ENCODE measurements at regions not wholly inside any gene's neighbourhood (a gene's known extent, or its start where the extent isn't known, plus 50 kb on each side); places are given as distances from the start of the nearest gene placed in this dataset.

DNA sequence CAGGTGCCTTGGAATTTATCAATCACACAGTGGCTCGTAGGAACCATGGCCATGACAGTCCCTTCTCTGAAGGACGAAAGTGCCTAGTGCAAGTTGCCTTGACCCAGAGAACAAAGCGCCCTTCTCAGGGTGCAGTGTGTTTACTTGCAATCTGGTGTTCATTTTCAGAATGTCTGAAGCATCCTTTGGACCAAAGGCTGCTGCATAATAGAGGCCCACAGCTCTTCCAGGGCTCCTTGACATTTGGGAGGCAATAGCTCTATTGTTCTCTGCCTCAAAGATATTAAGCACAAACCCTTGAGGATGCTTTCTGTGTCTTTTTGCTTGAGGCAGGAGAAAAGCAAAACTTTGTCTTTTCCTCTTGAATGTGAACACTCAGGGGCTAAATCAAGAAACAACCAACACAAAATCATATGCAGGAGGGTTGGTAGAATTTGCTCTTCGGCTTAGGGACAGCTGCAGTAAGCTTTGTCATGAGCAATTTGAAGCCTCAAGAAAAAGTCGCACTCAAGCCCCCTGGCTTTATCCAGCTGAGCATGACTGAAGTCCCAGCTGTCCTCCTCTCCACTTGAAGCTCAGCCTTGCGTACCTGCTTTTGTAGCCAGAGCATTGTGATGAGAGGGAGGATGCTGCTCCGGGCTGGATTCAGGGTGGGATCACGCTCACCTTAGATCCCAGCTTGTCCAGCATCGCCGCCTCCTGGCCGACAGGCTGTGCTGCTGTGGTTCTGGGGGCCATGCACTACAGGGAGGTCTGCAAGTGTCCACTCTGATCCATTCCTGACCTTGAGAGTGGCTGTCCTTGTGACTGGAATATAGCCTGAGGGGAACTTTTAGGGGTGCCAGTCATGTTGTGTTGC, 495.4 kb downstream of the CDH26 start:
- no peak for DNase-seq

DNA sequence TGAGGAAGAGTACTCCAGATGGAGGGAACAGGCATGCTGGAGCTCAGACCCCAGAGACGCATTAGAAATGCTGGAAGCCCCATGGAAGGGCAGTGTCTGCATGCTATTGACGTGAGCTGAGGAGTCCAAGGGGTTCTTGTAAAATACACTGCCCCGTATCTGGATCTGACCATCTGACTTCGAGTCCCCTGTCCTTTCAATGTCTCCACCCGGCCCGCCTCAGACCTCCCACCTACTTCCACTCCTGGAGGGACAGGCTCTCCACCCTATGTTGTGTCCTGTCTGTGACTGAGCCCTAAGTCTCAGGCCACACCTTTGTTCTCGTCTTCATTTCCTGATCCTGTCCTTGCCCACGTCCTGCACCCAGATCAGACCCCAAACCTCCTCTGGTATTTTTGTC, 496.3 kb downstream of the CDH26 start:
- no peak for DNase-seq

GRCh38 chr20:60455272-60455671, 497.0 kb downstream of the CDH26 start:
- DNase-seq: no peak

GRCh38 chr20:60459212-60459611, 501.0 kb downstream of the CDH26 start:
- no peak for DNase-seq

DNA sequence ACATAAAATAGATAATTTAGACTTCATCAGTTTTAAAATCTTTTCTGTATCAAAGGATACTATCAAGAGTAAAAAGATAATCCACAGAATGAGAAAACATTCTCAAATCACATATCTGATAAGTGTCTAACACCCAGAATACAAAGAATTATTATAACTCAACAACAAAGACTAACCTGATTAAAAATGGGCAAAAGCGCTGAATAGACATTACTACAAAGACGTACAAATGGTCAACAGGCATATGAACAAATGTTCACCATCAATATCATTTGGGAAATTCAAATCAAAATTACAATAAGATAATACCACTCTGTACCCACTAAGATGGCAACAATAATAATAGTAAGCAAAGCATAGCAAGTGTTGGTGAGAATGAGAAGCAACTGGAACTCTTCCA, 503.8 kb downstream of the CDH26 start:
- DNase-seq: no peak

DNA sequence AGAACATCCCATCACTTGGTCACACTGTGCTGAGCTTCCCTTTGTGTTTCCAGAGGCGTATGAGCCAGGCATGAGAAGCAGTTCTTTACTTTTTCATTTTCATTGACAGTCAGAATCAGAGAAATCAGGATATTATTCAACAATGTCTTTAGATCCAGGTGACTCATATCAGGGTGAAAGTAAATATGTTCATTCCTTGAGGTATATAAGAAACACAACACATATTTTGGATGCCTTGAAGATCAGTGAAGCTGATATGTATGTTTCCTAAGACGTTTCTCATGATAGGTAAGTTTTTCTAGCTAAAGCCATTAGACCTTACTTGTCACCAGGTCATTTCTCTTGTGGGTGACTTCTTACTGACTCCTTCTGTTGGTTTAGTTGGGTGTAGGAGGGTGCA, 505.6 kb downstream of the CDH26 start:
- DNase-seq: no peak

DNA sequence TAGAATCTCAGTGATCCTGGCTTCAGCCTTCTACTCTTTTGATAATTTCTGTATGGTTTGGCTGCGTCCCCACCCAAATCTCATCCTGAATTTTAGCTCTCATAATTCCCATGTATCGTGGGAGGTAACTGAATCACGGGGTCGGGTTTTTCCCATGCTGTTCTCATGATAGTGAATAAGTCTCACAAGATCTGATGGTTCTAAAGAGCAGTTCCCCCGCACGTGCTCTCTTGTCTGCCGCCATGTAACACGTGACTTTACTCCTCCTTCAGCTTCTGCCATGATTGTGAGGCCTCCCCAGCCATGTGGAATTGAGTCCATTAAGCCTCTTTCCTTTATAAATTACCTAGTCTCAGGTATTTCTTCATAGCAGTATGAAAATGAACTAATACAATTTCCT, 507.2 kb downstream of the CDH26 start:
- DNase-seq: no peak

DNA sequence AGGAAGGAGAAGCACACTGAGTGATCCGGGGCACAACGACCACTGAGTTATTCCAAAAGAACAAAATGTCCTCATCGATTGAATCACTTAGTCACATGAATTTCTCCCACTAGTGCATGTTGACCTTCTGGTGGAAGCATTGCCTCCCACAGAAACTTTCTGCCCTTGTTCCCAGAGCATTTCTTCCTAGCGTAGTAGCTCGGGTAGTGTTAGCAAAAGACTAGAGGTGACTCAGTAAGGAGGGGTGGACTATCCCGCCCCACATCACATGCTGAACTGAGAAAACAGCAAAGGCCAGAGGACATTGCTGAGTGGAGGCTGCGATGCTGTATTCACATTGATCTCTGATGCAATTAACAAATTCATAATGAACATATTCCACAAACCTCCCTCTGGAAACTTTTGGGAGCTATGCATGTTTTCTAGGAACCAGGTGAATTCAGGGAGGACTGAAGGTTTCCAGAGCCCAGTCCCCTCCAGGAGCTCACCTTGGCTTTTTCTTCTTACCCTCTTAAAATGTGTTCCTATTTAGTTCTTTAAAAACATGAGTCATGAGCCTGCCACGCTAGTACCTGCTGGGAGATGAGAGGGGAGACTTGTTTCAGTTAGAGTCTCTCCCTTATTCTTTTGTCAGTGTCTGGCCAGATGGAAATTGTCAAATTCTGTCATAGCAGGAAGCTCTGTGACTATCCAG, 507.9 kb downstream of the CDH26 start:
- DNase-seq: no peak

DNA sequence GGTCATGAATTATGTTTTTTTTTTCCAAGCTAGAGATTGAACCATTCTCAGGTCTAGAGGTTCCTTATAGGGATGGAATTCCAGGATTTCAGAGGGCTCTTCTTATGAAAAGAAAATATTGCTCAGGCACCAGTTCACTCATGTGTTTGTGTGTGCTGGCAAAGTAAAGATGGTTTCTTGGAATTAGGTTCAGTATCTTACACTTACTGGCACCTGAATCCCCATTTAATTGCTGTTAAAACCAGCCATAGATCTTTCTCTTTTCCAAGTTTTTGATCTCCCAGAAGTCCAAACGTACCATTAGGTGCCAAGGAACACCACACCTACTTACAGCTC, 508.4 kb downstream of the CDH26 start:
- no peak for DNase-seq

- DNase-seq: no peak
Observed at GRCh38 chr20:60467078-60467477, 508.9 kb downstream of the CDH26 start.

GRCh38 chr20:60467771-60468170, 509.5 kb downstream of the CDH26 start:
- DNase-seq: no peak

DNA sequence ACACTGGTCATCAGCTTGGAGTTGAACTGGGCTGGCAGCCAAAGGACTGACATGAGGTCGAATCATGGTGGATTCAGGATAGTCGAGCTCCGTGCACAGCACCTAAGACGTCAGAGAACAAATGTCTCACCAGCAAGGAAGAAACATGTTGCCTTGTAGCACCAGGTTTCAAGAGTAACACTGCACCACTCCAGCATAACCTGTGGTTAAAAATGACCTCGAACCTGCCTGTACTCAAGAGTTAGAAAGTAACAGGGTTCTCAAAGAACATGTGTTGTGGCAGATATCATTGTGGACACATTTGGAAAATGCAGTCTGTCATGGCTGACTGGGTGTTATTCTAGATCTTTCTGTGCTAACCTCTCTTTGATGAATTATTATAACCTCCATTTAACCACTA, 511.6 kb downstream of the CDH26 start:
- DNase-seq: no peak

- DNase-seq: no peak
Observed at GRCh38 chr20:60470366-60470765, 512.1 kb downstream of the CDH26 start.

- no peak for DNase-seq
Observed at GRCh38 chr20:60473211-60473610, 515.0 kb downstream of the CDH26 start.

DNA sequence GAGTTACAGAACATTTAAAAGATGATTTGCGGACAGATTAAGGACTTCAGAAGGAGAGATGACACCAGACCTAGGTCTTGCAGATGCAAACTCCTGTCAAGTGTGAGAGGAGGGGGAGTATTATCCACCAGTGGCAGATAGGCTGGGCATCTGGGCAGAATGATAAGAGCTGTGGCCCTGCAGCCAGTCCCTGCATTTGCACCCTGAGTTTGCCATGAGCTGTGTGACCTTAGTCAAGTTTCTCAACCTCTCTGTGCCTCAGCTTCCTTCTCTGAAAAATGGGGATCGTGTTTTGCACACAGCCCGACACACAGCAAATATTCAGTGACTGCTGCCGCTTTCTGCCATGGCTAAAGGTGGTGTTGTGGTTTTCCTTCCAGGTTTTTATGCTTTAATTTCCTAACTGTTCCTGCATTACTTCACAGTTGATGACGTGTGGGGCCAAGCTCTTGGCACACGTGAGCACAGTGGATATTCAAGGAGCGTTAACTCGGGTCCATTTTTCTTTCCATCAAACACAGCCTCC, 516.2 kb downstream of the CDH26 start:
- no peak for DNase-seq

GRCh38 chr20:60476045-60476444, 517.8 kb downstream of the CDH26 start:
- no peak for DNase-seq

- DNase-seq: peak; percentile 20
Observed at GRCh38 chr20:60477958-60478357, 519.7 kb downstream of the CDH26 start.

DNA sequence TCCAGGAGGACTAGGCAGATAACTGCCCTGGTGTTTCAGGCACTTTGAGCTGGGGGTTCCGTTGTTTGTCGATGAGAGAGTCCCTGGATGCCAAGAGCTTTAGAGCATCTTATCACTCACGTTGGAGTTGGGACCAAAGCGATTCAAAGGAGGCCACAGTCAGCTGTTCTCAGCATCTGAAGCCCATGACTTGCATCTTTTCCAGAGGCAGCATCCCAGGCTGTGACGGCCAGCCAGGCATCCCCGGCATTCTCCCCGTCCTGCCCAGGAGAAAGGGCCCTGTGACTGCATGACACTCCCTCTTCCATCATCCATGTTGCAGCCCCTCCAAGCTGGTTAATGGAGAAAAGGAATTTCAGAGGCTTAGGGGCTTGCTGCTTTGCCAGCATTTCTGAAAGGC, 520.3 kb downstream of the CDH26 start:
- DNase-seq: no peak

DNA sequence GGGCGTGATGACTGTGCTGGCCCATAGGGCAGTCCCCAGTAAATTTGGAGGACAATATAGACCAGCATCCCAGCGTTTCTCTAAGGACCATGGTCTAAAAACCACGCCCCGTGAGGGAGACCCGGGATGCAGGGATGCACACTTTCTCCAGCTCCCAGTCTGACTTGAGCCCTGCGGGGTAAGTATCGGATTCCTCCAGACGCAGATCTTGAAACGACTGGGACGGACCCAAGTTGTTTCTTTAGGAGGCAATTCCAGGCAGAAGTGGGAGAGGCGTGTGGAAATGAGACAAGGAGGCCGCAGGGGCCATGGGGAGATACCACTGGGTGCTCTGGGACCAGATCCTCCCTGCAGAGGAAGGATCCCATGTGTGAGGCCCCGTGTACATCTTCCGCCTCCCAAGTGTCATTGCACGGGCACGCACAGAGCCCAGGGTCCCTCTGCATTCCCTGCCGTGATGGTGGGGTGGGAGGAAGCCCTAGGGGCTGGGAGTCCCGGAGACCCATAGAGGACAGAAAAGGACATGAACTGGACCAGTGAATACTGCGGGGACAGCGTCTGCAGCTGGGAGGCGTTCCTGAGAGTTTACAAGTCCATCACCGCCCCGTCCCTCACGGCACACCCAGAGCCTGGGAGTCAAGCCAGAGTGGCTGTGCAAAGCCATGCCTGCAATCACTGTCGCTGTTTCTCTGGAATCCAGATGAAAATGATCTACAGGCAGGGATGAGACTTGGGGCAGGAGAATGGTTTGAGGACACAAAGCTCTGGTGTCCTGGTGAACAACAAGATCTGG, 522.9 kb downstream of the CDH26 start:
- no peak for DNase-seq

DNA sequence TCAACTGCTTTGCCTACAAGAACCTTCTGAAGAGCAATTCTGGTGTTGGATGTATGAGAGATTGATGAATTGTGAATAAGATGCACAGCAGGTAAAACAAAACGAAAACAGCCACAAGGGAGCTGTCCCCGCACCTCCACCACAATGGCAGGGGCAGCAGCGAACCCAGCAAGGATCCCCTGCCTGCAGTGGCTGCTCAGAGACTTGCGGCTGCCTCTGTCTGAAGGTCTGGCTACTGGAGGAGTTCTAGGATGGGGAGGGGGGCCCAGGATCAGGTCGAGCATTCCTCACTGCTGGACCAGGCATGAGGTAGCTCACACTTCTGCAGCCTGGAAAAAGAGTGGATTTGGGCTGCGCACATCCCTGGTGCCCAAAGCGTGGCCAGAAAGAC, 523.5 kb downstream of the CDH26 start:
- no peak for DNase-seq

- DNase-seq: peak; percentile 11
Observed at GRCh38 chr20:60482221-60483008, 524.2 kb downstream of the CDH26 start.

GRCh38 chr20:60483371-60483770, 525.1 kb downstream of the CDH26 start:
- DNase-seq: no peak

DNA sequence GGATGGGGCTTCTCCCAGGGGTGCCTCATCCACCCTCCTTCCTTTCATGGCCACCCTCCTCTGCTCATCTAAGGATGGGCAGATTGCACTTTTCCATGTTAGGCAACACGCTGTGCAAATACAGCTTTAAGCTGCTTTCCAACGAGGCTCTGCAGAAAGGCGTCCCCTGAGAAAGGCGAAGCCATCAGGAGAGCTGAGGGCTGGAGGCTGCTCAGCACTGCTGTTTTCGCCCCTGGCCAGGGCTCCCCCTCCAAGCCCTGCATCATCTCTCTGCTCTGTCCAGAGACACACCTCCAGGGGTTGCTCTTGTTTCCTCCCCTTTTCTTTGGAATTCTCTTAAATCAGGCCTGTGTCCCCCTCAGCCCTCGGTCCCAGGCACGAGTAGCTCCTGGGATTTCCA, 526.1 kb downstream of the CDH26 start:
- no peak for DNase-seq

All from MV-4-11 (cell line).